Caco-2 (cell line): ENCODE measurements at regions not wholly inside any gene's neighbourhood (a gene's known extent, or its start where the extent isn't known, plus 50 kb on each side); places are given as distances from the start of the nearest gene placed in this dataset.

Source experiments
- BruUV-seq: library from RNA; stranded (reverse); fragments of 400-500 nt; replicated peaks from 2 replicates; lab custom pipeline; 2021; lab: Mats Ljungman, UMichigan
- CTCF ChIA-PET: fragments of 300-600 bp; sonication (Branson Sonifier 250); formaldehyde crosslinking; loops from one replicate; lab custom pipeline; 2022; ENCODE audit warnings: antibody characterized with exemption; lab: Charles Lee
- POLR2A ChIA-PET: fragments of 300-600 bp; sonication (Branson Sonifier 250); formaldehyde crosslinking; loops from one replicate; lab custom pipeline; 2022; ENCODE audit warnings: antibody characterized with exemption; lab: Charles Lee
- DNase-seq, 2 experiments: peaks; one replicate each; pipeline versions ENCODE4 v3.0.0 to v3.0.0-alpha.2; 2020 to 2022
- H3K27me3 ChIP-seq: replicated peaks from 2 replicates; pipeline ENCODE4 v1.6.0; 2011; ENCODE audit warnings: low read length; ENCODE audit not compliant: control insufficient read depth, insufficient read depth
- H3K36me3 ChIP-seq: 2 replicates; pipeline ENCODE4 v1.5.1; 2011; ENCODE audit warnings: low read length; ENCODE audit not compliant: control insufficient read depth, insufficient read depth
- H3K4me1 ChIP-seq: fragments of 250-450 bp; sonication (Bioruptor Pico); 2 replicates; pipeline ENCODE4 v1.5.1; 2020; ENCODE audit warnings: mild to moderate bottlenecking
- H3K4me3 ChIP-seq: 2 replicates; pipeline ENCODE4 v1.5.1; 2011; ENCODE audit warnings: low read depth, mild to moderate bottlenecking, control low read depth, low read length
- H3K9me3 ChIP-seq: fragments of 250-450 bp; sonication (Bioruptor Pico); 2 replicates; pipeline ENCODE4 v1.5.1; 2020; ENCODE audit warnings: mild to moderate bottlenecking, moderate library complexity
- H3K27ac Mint-ChIP-seq: one replicate; pipeline ENCODE4 v1.8.0; 2022; ENCODE audit warnings: mixed read lengths; ENCODE audit not compliant: unreplicated experiment
- H3K27me3 Mint-ChIP-seq: one replicate; pipeline ENCODE4 v1.8.0; 2022; ENCODE audit warnings: mixed read lengths; ENCODE audit not compliant: insufficient read depth, unreplicated experiment
- H3K36me3 Mint-ChIP-seq: one replicate; pipeline ENCODE4 v1.8.0; 2022; ENCODE audit warnings: mild to moderate bottlenecking, mixed read lengths; ENCODE audit not compliant: insufficient read depth, unreplicated experiment
- H3K4me1 Mint-ChIP-seq: one replicate; pipeline ENCODE4 v1.8.0; 2022; ENCODE audit warnings: low read depth, mixed read lengths; ENCODE audit not compliant: unreplicated experiment
- H3K4me3 Mint-ChIP-seq: one replicate; pipeline ENCODE4 v1.8.0; 2022; ENCODE audit warnings: mild to moderate bottlenecking, moderate library complexity, mixed read lengths; ENCODE audit not compliant: unreplicated experiment
- H3K9me3 Mint-ChIP-seq: one replicate; pipeline ENCODE4 v1.8.0; 2022; ENCODE audit warnings: mixed read lengths; ENCODE audit not compliant: unreplicated experiment
- intact Hi-C: fragments of 100-400 bp; cut with micrococcal nuclease; formaldehyde crosslinking; loops from one replicate; pipeline ENCODE4 v1.10.0; 2022; ENCODE audit not compliant: unreplicated experiment
- TF ChIP-seq, protein P1 (sequence below), 2 experiments: fragments of 200-600 bp in 1 of 2; IDR thresholded peaks; 1 replicate in 1 of 2; 2 replicates in 1 of 2; pipeline versions ENCODE4 v1.5.1 to v1.8.0; 2011 to 2022; ENCODE audit warnings: antibody characterized with exemption in 1 of 2, control low read depth in 1 of 2, inconsistent platforms in 1 of 2, low read depth in 1 of 2, low read length in 1 of 2, mild to moderate bottlenecking in 1 of 2, moderate library complexity in 1 of 2; ENCODE audit not compliant: insufficient read depth in 1 of 2, severe bottlenecking in 1 of 2, unreplicated experiment in 1 of 2

DNA sequence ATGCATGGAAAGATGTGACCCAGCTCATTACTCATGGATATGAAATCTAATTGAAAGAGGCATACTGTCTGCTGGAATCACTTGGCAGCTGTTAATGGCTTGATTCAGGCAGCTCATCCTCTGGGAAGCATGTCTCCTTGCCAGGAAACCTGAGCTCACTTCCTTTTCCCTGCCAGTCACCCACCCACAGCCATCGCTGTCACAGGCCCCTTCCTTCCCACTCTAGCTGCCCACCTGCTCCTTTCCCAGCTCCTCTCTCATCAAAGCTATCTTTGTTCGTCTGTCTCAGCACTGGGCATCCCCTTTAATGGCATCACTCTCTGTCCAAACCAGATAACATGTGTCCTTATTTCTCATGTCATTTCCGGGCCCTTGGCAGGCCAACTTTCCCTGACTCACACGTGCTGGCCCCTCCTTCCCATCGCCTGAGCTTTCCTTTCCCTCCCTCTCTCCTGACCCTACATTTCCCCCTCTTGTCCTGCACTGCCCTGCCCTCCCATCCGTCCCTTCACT is 721.9 kb downstream of the TNS3 start:
- CTCF ChIA-PET: no interaction called here
- POLR2A ChIA-PET: no interaction called here
- intact Hi-C loops: no loop called here
- BruUV-seq: no TSS peak
- Histone ChIP-seq H3K4me1 (no peaks in the 10 kb centered on the region), H3K9me3 (no peaks in the 10 kb centered on the region), H3K27me3 (no peaks in the 10 kb centered on the region), H3K36me3 (no peaks in the 10 kb centered on the region), H3K4me3 (no peak overlapping the region)
- Mint-ChIP-seq H3K27me3 (peaks cover 26% of the 10 kb centered on the region), H3K4me1 (no peaks in the 10 kb centered on the region), H3K27ac (no peak overlapping the region), H3K9me3 (no peaks in the 10 kb centered on the region), H3K36me3 (no peaks in the 10 kb centered on the region), H3K4me3 (no peak overlapping the region)
- DNase-seq: no peak
- TF ChIP-seq, protein P1, sequence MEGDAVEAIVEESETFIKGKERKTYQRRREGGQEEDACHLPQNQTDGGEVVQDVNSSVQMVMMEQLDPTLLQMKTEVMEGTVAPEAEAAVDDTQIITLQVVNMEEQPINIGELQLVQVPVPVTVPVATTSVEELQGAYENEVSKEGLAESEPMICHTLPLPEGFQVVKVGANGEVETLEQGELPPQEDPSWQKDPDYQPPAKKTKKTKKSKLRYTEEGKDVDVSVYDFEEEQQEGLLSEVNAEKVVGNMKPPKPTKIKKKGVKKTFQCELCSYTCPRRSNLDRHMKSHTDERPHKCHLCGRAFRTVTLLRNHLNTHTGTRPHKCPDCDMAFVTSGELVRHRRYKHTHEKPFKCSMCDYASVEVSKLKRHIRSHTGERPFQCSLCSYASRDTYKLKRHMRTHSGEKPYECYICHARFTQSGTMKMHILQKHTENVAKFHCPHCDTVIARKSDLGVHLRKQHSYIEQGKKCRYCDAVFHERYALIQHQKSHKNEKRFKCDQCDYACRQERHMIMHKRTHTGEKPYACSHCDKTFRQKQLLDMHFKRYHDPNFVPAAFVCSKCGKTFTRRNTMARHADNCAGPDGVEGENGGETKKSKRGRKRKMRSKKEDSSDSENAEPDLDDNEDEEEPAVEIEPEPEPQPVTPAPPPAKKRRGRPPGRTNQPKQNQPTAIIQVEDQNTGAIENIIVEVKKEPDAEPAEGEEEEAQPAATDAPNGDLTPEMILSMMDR (IDR thresholded peaks at IDR 0.05; ENCODE audit: insufficient read depth in 1 of 2, low read depth in 1 of 2, low read length in 1 of 2, severe bottlenecking in 1 of 2, unreplicated experiment in 1 of 2): no peak

DNA sequence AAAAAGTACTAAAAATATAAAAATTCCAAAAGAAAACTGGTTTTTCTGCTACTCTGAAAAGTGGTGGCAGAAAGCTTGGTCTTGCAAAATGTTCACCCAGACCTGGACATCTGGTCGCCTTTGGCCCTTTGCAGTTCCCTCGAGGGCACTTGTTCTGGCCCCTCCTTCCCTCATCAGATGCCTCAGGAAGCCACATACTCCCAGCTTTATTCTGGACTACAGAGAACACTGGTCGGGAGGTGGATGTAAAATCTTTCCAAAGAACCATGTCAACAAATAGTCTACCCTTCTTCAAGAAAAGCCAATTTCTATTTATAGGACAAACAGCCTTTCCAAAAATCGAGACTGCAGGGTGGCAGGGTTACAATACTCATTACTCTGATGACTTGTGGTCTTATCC is 726.1 kb downstream of the TNS3 start:
- Mint-ChIP-seq H3K9me3 (no peaks in the 10 kb centered on the region), H3K27ac (no peak overlapping the region), H3K4me3 (no peak overlapping the region), H3K36me3 (no peaks in the 10 kb centered on the region), H3K4me1 (no peaks in the 10 kb centered on the region), H3K27me3 (peaks cover 16% of the 10 kb centered on the region)
- POLR2A ChIA-PET: no interaction called here
- no peak for DNase-seq
- TF ChIP-seq, protein P1 (IDR thresholded peaks at IDR 0.05; ENCODE audit: insufficient read depth in 1 of 2, low read depth in 1 of 2, low read length in 1 of 2, severe bottlenecking in 1 of 2, unreplicated experiment in 1 of 2): no peak
- H3K4me1 ChIP-seq: no peaks in the 10 kb centered on the region
- CTCF ChIA-PET: no interaction called here
- no peaks in the 10 kb centered on the region for H3K36me3 ChIP-seq
- no peaks in the 10 kb centered on the region for H3K9me3 ChIP-seq
- H3K4me3 ChIP-seq: no peak overlapping the region
- intact Hi-C loops: no loop called here
- no peaks in the 10 kb centered on the region for H3K27me3 ChIP-seq
- no TSS peak for BruUV-seq

DNA sequence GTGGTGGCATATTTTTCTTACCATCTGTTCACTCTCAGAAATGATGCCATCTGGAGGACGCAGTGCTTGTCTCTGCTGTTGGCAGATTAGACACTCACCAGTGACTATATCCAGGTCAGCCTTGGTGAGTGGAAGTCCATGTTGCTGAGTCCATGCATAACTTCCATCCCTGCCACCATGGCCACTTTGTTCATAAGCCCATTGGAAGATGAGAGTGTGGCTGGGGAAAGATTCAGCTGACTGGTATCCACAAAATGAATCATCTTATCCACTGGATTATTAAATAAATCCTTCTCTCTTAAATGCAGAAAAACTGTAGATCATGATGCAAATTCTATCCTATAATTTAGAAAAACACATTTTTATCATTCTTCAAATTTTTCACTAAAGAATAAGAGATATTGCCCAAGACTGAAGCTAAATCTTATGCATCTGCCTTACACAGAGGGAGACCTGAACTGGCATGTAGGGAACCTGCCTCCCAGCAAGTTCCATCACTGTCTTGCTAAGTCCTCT is 726.9 kb downstream of the TNS3 start:
- Mint-ChIP-seq H3K4me1 (no peaks in the 10 kb centered on the region), H3K4me3 (no peak overlapping the region), H3K9me3 (no peaks in the 10 kb centered on the region), H3K27me3 (peaks cover 9% of the 10 kb centered on the region), H3K27ac (no peak overlapping the region), H3K36me3 (no peaks in the 10 kb centered on the region)
- BruUV-seq: no TSS peak
- Histone ChIP-seq H3K27me3 (no peaks in the 10 kb centered on the region), H3K36me3 (no peaks in the 10 kb centered on the region), H3K4me3 (no peak overlapping the region), H3K4me1 (no peaks in the 10 kb centered on the region), H3K9me3 (no peaks in the 10 kb centered on the region)
- TF ChIP-seq, protein P1 (IDR thresholded peaks at IDR 0.05; ENCODE audit: insufficient read depth in 1 of 2, low read depth in 1 of 2, low read length in 1 of 2, severe bottlenecking in 1 of 2, unreplicated experiment in 1 of 2): no peak
- CTCF ChIA-PET: interaction anchor here (0.7 kb wide), 1 partner anchor 9 kb away, joined by 3 read pairs; no protein-coding TSS in a partner anchor
- POLR2A ChIA-PET: no interaction called here
- DNase-seq: no peak
- intact Hi-C loops: no loop called here
